GM12878 (cell line): ENCODE measurements at regions not wholly inside any gene's neighbourhood (a gene's known extent, or its start where the extent isn't known, plus 50 kb on each side); places are given as distances from the start of the nearest gene placed in this dataset.
"Not testable (repeated sequence)": the region's sequence is repeated elsewhere in the genome, so short reads cannot be mapped to it uniquely, and the experiment has no call there.

Experiments
- ATAC-seq: fragments of 200-7000 bp; cut with Tn5 transposase; 3 replicates; pipeline ENCODE4 v1.9.1; 2020; ENCODE audit warnings: mild to moderate bottlenecking, moderate library complexity
- BruUV-seq: library from RNA; stranded (reverse); fragments of 400-500 nt; replicated peaks from 2 replicates; lab custom pipeline; 2021; lab: Mats Ljungman, UMichigan
- CTCF ChIA-PET: fragments of 300-600 bp; sonication (Branson Sonifier 250); formaldehyde crosslinking; extraction: SDS; loops from one replicate; lab custom pipeline; 2021; ENCODE audit warnings: inconsistent platforms; lab: Yijun Ruan, JAX
- POLR2A ChIA-PET: fragments of 350-600 bp; formaldehyde crosslinking; extraction: SDS; loops from one replicate; lab custom pipeline; 2021; ENCODE audit warnings: inconsistent platforms; lab: Charles Lee
- RAD21 ChIA-PET: fragments of 300-600 bp; sonication (Branson Sonifier 250); formaldehyde crosslinking; loops from one replicate; lab custom pipeline; 2023; ENCODE audit warnings: antibody characterized with exemption; ENCODE audit not compliant: unreplicated experiment; lab: Charles Lee
- SMC1A ChIA-PET: fragments of 300-600 bp; sonication (Branson Sonifier 250); formaldehyde crosslinking; loops from one replicate; lab custom pipeline; 2023; ENCODE audit not compliant: unreplicated experiment, uncharacterized antibody; lab: Charles Lee
- DNase-seq: peaks from one replicate; pipeline ENCODE4 v3.0.0-alpha.2; 2011; ENCODE audit warnings: low read depth, low spot score
- FAIRE-seq: peaks from 3 replicates; lab custom pipeline; 2011; peaks lifted over from hg19 to GRCh38; lab: Jason Lieb, UNC
- H2AFZ ChIP-seq: 2 replicates; pipeline ENCODE4 v1.6.0; 2011; ENCODE audit warnings: low read depth, low read length, control low read depth; ENCODE audit not compliant: control insufficient read depth
- H3K27ac ChIP-seq: 2 replicates; pipeline ENCODE4 v1.5.1; 2011; ENCODE audit warnings: control low read depth; ENCODE audit not compliant: control insufficient read depth, insufficient read depth
- H3K27me3 ChIP-seq, 2 experiments: replicated peaks in 1 of 2; 2 replicates each; pipeline versions ENCODE4 v1.6.0 to v1.6.1; 2011; ENCODE audit warnings: low read length in 1 of 2; ENCODE audit not compliant: control insufficient read depth in 2 of 2, insufficient read depth in 2 of 2
- H3K36me3 ChIP-seq, 2 experiments: 2 replicates each; pipeline ENCODE4 v1.5.1; 2011; ENCODE audit warnings: low read length in 1 of 2; ENCODE audit not compliant: control insufficient read depth in 2 of 2, insufficient read depth in 2 of 2
- H3K4me1 ChIP-seq: 2 replicates; pipeline ENCODE4 v1.6.1; 2011; ENCODE audit warnings: mild to moderate bottlenecking, low read length, moderate library complexity, mixed read lengths; ENCODE audit not compliant: control insufficient read depth, insufficient read depth
- H3K4me2 ChIP-seq: 2 replicates; pipeline ENCODE4 v1.6.0; 2011; ENCODE audit warnings: control low read depth; ENCODE audit not compliant: control insufficient read depth, insufficient read depth
- H3K4me3 ChIP-seq: fragments of 200-600 bp; sonication (generic); 2 replicates; pipeline ENCODE4 v1.5.1; 2016
- H3K79me2 ChIP-seq: 2 replicates; pipeline ENCODE4 v1.6.0; 2011; ENCODE audit warnings: low read length; ENCODE audit not compliant: control insufficient read depth, insufficient read depth
- H3K9ac ChIP-seq: 2 replicates; pipeline ENCODE4 v1.8.0; 2011; ENCODE audit warnings: low read length, control low read depth, mixed read lengths; ENCODE audit not compliant: control insufficient read depth, insufficient read depth
- H3K9me3 ChIP-seq: replicated peaks from 3 replicates; pipeline ENCODE4 v1.5.1; 2011; ENCODE audit warnings: mild to moderate bottlenecking, low read length; ENCODE audit not compliant: control insufficient read depth, insufficient read depth
- H4K20me1 ChIP-seq: 2 replicates; pipeline ENCODE4 v1.6.0; 2011; ENCODE audit not compliant: control insufficient read depth, insufficient read depth
- NFIC ChIP-seq: IDR thresholded peaks from 2 replicates; pipeline ENCODE4 v1.6.1; 2012; ENCODE audit warnings: low read depth, mild to moderate bottlenecking, inconsistent platforms, low read length, moderate library complexity
- WGBS: methylation state at CpG from one replicate; pipeline ENCODE4 v1.1.6; 2016; ENCODE audit warnings: low lambda C conversion rate; ENCODE audit not compliant: insufficient replicate concordance, insufficient coverage; ENCODE audit errors: missing lambda C conversion rate; 5-methylcytosine and 5-hydroxymethylcytosine counted together
- in situ Hi-C: fragments of 300-500 bp; cut with MboI; formaldehyde crosslinking; loops from 9 replicates; pipeline ENCODE4 v1.14.3; 2018; ENCODE audit warnings: mixed read lengths
- intact Hi-C: fragments of 100-400 bp; cut with micrococcal nuclease; formaldehyde crosslinking; loops from one replicate; pipeline ENCODE4 v1.14.2; 2022; ENCODE audit not compliant: unreplicated experiment

GRCh38 chr16:48059936-48060335 lies 95.9 kb downstream of the ABCC12 start:
- no peak for FAIRE-seq
- Histone ChIP-seq H3K27ac (no peak overlapping the region), H3K79me2 (no peaks in the 10 kb centered on the region), H3K4me2 (no peak overlapping the region), H2AFZ (no peak overlapping the region), H3K4me1 (no peaks in the 10 kb centered on the region), H3K4me3 (no peak overlapping the region), H3K27me3 (no peaks in the 10 kb centered on the region), H3K9me3 (no peaks in the 10 kb centered on the region; the same call in 2 of the 3 replicates), H3K9ac (no peak overlapping the region), H4K20me1 (no peaks in the 10 kb centered on the region), H3K36me3 (no peaks in the 10 kb centered on the region)
- BruUV-seq, result no TSS peak
- no peak for ATAC-seq
- ChIA-PET POLR2A (interaction anchor here (0.6 to 0.7 kb wide), 2 partner anchors 212 to 910 kb away, joined by 3 read pairs; no protein-coding TSS in a partner anchor), SMC1A (interaction anchor here (1.6 kb wide), 1 partner anchor 55 kb away, joined by 4 read pairs; no protein-coding TSS in a partner anchor), CTCF (no interaction called here), RAD21 (no interaction called here)
- no peak for DNase-seq
- TF ChIP-seq NFIC, result no peak
- intact Hi-C loops (loop anchor here (5.0 to 10.0 kb wide), 5 partner anchors 57 to 1115 kb away; partner anchors contain the start of gene ABCC12), in situ Hi-C loops (loop anchor here (5.0 kb wide), 1 partner anchor 918 kb away; the partner anchor contains the start of gene NETO2)
- 90% methylated on average over 16 of the region's 17 CpGs for WGBS

GRCh38 chr16:48059190-48059589 lies 96.6 kb downstream of the ABCC12 start:
- H3K27ac ChIP-seq, CTCF ChIA-PET, H3K4me1 ChIP-seq, H3K4me2 ChIP-seq, H3K36me3 ChIP-seq, H4K20me1 ChIP-seq, H3K9ac ChIP-seq, POLR2A ChIA-PET, FAIRE-seq, DNase-seq, ATAC-seq, H3K79me2 ChIP-seq, H3K27me3 ChIP-seq, RAD21 ChIA-PET, BruUV-seq, H3K9me3 ChIP-seq, H3K4me3 ChIP-seq, H2AFZ ChIP-seq, SMC1A ChIA-PET: not testable (repeated sequence)
- in situ Hi-C loops (loop anchor here (5.0 kb wide), 1 partner anchor 917 kb away; the partner anchor contains the start of gene NETO2), intact Hi-C loops (loop anchor here (5.0 to 10.0 kb wide), 4 partner anchors 98 to 1114 kb away; partner anchors contain the start of gene ABCC12)
- WGBS, result 88% methylated on average over 17 of the region's 25 CpGs
